Activated gamma-delta T cell treated with Interleukin-2 at 50 U/mL for 16 hours (primary cell): ENCODE measurements at regions not wholly inside any gene's neighbourhood (a gene's known extent, or its start where the extent isn't known, plus 50 kb on each side); places are given as distances from the start of the nearest gene placed in this dataset.

Experiments used
- DNase-seq: peaks from one replicate; pipeline ENCODE4 v3.0.0-alpha.2; 2020

DNA sequence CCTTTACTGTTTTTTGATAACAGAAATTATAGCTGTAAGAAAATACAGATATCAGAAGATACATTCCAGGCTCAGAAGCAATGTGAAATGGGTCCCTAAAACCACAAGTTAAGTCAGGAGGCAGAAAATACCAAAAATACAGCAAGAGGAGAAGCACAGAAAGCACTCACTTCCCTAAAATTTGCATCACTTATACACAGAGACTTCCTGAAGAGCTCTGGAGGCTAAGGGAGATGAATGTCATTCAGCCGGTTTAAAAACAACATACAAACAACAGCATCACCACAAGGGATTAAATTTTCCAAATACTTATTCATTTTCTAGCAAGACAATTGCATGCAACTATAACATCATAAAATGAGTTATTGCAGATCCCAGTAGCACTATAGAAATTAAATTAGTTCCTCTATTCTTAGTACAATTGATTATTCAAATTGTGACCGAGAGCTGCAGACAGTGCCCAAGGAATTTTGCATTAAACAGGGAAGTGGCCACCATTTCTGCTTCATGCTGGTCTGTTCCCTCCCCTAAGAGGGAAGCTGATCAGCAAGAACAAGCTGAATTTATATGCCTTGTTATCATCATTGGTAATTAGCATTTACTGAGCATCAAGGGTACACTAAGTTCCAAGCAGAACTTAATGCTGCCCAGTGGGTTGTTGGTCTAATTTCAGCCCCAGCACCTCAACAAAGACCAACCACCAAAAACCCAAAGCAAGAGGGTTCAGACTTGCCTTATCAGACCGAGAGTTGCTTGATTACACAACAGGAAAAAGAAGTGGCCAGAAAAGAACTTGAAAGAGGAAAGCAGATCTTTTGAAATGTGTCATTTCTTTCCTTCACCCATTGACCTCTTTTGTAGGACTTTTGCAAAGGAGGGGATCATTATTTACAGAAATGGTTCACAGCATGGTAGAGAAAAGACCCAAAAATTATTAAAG lies 140.7 kb downstream of the KCTD12 start:
- no peak for DNase-seq

DNA sequence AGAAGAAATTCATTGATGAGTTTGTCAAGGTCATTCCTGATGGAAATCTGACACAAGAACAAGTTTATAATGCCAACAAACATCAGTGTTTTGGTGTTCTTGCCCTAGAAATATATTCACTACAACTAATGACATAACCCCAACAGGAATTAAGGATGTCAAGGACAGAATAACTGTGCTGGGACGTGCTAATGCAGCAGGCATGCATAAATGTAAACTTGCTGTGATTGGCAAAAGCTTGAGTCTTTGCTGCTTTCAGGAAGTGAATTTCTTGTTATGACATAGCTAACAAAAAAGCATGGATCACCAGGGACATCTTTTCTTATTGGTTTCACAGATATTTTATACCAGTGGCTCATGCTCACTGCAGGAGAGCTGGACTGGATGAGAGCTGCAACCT lies 144.6 kb downstream of the KCTD12 start:
- DNase-seq = no peak

GRCh38 chr13:76741046-76741445 lies 145.2 kb downstream of the KCTD12 start:
- DNase-seq = no peak

GRCh38 chr13:76738616-76739015 lies 147.6 kb downstream of the KCTD12 start:
- DNase-seq = no peak

DNA sequence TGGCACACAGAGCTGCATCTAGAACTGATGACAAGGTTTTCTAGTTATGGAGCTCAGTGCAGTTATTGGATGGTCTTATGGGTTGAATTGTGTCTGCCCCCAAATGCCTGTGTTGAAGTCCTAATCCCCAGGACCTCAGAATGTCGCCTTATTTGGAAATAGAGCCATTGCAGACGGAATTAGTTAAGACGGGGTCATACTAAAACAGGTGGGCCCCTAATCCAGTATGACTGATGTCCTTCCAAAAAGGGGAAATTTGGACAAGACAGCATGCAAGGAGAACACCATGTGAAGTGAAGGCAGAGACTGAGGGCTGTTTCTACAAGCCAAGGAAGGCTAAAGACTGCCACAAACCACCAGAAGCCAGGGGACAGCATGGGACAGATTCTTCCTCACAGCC lies 148.7 kb downstream of the KCTD12 start:
- no peak for DNase-seq

DNA sequence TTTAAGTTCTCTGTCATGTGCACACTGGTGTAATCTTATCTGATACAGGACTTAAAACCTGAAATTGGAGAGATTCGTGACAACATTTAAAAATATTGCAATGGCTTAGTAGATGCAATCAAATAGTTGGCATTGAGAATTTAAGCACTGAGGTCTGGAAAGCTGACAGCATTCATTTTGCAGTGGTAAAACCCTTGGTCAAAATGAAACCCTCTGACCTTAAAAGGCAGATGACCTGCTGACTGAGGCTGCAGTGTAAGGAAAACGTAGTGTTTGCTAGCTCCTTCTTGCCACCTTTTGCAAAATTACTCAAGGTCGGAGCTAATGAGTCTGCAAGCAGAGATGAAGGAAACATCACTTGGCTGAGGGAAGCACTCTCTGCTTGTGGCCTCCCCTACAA lies 150.6 kb downstream of the KCTD12 start:
- DNase-seq = no peak

DNA sequence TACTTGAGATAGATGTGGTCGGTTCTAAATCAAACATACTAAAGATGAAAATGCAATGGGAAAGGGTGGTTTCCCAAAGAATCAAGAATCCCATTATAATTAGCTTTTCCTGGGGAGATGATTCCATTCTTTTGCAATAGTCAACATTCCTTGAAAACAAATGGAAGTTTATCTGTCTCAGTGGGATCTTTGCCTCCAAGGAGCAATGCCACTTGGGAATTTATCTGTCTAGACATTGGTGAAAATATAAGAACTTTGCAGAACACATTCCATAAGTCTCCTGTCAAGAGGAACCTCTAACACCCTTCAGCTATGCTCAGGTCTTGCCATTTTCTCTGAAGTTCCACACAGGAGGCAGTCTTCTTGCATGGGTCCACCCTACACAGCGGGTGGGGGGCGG lies 152.5 kb downstream of the KCTD12 start:
- DNase-seq = no peak

DNA sequence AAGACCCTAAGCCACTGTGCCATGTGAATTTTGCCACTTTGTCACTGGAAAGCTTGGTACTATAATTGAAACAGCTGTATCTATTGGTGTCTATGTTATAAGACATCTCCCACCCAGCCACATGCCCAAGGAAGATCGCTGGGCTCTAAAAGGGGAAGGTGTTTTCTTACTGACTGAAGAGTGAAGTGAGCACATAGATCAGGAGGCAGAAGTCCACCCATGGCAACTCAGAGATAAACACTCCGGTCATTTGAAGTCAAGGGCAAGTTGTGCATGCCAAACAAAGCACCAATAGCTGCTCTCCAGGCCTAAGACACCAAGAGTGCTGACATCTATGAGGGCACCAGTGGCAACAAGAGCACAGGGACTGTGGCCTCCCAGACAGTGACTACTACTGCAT lies 153.8 kb downstream of the KCTD12 start:
- no peak for DNase-seq

GRCh38 chr13:76730220-76730619 lies 156.0 kb downstream of the KCTD12 start:
- DNase-seq = no peak

GRCh38 chr13:76729691-76730090 lies 156.5 kb downstream of the KCTD12 start:
- no peak for DNase-seq

DNA sequence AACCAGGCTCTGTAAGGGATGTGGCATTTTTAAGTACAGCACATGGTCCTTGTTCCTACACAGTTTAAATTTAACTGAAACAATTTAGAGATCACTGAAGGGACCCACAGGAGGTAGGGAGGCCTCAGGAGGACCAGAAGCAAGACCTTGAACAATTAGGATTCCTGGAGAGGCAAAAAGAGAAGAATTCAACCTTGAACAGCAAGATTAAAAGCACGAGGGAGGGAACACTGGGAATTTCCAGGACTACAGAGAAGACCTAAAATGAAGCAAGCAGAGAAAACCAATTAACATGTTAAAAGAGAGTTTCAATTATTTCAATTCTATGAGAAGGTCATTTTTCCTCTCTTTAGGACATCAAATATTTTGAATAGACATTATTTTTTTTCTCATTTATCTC lies 160.3 kb downstream of the KCTD12 start:
- no peak for DNase-seq

DNA sequence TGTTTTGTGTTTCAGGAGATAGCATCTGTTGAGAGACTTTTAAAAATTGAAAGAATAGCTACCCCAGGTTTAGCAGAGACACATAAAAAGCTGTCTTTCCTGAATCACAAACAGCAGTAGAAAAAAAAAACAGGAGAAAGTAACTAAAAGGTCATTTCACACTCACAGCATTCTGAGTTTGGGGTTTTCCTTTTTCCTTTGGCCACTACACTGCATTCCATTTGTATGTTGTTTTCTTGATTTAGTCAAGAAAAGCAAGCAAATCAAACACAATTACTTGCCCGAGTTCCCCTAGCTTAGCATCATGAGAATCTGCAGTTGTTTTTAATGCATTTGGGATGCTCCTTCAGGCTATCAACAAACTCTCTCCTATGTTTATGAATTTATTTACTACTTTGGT lies 161.0 kb downstream of the KCTD12 start:
- DNase-seq = no peak

DNA sequence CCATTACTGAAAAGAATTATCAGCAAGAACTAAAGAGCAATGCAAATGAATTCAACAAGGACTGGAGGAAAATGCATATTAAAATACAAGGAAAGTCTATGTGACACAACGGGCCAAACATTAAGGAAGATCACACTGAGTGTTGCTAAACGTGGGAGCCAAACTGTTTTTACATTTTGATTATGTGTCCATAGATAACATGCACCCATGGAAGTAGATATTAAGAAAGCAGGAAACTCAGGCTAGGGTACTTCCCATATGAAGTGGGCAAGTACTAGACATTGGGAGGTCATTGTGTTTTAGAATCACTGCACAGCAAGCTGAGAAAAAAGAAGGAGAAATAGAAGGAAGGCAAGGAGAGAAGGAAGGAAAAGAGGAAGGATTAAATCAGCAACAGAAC lies 161.8 kb downstream of the KCTD12 start:
- DNase-seq = no peak

- peak; percentile 13 for DNase-seq
Measured at GRCh38 chr13:76723551-76724232, 162.5 kb downstream of the KCTD12 start.

DNA sequence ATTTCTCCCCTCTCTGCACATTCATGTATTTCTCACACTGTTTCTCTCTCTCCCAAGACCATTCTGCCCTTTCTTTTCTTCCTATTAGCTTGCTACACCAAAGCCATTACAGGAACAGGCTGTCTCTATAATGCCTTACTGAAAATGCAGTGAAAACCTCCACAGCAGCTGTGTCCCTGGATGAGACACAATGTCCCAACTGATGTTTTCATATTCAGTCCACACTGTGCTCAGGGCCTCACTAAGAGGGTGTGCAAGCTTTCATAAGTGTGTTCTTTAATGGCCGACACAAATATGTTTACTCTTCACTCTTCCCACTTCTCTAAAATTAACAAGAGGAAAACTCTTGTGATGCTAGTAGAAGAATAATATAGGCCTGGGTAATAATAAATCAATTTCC lies 163.4 kb downstream of the KCTD12 start:
- no peak for DNase-seq

DNA sequence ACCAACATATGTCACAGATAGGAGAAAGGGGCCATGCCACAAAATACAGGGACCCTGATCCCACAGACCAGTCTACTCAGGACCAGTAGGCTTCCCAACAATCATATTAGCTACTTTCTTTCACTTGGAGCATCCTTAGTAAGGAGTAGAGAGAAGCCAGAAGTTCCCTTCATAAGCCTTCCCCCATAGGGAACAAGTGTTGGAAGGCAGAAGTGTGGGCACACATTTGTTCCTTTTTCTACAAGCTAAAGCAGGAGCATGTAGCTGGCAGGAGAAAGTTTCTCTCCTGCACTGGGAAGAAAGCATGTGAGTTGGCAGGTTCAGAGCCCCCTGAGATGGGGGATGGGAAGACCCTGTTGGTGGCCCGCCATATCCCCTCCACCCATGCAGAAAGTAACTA lies 165.4 kb downstream of the KCTD12 start:
- DNase-seq = no peak

- no peak for DNase-seq
Measured at GRCh38 chr13:76720416-76720815, 165.8 kb downstream of the KCTD12 start.

DNA sequence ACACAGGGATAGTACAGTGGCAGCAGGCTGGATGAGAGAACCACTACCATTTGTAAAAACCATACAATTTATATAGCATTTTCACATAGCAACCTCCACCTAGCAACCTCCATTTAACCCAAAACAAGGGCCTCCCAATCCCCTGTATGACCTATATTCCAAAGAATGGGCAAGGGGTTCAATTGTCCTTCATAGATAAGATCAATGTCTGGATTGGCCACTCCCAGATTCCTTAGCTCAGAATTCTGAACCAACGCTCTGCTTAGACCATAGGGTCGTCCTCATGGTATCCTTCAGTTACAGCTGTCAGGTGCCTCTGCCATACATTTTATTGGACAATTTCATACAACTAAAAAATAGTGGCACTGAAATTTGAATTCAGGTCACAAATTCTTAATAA lies 166.2 kb downstream of the KCTD12 start:
- no peak for DNase-seq

- DNase-seq = no peak
Measured at GRCh38 chr13:76717092-76717491, 169.1 kb downstream of the KCTD12 start.

GRCh38 chr13:76715621-76716020 lies 170.6 kb downstream of the KCTD12 start:
- DNase-seq = no peak

DNA sequence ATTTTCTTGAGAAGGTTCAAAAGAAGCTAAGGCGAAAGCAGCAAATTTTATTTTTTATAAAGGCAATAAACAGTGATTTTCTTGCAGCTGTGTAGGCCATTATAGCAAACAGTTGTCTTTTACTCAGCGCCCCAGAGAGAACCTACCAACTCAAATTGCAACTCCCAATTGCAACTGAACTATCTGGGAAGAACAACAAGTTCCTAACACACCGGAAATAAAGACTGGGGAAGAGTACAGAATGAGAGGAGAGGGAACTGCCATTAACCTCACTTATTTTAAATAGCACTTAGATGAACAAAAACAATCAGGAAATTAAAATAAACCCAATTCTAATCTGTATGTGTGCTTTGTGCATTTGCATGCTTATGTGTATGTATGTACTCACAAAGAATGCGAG lies 171.1 kb downstream of the KCTD12 start:
- no peak for DNase-seq

DNA sequence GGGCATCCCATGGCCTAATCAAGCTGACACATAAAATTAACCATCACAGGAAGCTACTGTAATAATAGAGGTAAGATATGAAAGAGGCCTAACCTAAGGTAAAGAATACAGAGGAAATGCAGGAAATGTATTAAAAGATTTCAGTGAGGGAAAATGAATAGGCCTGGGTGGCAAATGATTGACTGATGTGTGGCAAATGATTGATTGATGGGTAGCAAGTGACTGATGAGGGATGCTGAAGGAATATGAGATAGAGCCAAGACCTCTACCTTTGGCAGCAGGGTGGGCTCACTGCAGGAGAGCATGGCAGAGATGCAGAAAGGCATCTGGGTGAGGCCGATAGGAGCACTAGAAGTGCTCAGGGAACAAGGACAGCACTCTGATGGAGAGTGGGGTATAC lies 172.9 kb downstream of the KCTD12 start:
- no peak for DNase-seq

- DNase-seq = no peak
Measured at GRCh38 chr13:76711550-76712182, 174.5 kb downstream of the KCTD12 start.

DNA sequence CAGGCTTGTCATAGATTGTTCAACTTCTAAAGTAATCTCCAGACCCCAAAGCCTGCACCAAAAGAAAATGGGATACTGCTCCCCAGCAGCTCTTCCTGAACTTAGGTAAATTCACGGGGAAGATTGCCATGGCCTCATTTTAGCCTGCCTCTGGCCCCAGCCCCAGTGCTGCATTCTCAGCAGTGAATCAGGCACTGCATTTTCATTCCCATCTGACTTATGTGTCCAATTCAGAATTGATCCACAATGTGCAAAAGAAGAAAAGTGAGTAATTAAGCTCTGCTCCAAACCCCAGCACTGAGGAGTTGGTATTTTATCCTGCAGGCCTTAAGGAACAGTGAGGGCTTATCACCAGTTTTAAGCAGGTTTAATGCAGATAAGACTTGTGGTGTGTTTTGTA lies 176.4 kb downstream of the KCTD12 start:
- DNase-seq = no peak
